Lung microvascular endothelial cell (primary cell): ENCODE measurements at regions not wholly inside any gene's neighbourhood (a gene's known extent, or its start where the extent isn't known, plus 50 kb on each side); places are given as distances from the start of the nearest gene placed in this dataset.
"Not testable (repeated sequence)": the region's sequence is repeated elsewhere in the genome, so short reads cannot be mapped to it uniquely, and the experiment has no call there.

Experiments used
- DNase-seq, 2 donors: peaks; one replicate each; pipeline versions ENCODE4 v3.0.0 to v3.0.0-alpha.2; 2010; ENCODE audit warnings: low read depth in 2 of 2

DNA sequence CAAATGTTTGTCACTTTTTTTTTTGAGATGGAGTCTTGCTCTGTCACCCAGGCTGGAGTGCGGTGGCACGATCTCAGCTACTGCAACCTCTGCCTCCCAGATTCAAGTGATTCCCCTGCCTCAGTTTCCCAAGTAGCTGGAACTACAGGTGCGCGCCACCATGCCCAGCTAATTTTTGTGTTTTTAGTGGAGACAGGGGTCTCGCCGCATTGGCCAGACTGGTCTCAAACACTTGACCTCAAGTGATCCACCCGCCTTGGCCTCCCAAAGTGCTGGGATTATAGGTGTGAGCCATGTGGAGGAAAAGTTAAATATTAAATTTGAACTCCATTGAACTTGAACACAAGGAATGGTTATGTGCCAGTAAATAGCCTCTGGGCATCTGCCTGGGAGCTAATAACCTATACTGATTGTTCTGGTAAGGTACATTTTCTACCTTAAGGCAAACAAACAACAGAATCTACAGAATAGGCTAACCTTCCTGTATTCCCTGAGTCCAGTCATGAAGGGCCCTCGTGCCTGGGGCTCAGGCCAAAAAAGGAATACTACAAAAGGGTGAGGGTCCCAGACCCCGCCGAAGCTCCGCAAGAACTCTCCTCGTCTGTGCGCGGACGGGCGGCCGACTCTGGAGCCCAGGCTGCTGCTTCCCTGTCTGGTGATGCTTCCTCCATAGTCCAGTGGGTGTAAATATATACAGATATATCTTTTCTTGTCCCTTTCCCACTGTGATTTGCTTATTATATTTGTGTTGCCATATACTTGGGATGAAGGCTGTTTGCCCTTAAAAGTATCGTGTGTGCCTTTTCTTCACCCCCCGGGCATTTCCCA lies 74.0 kb upstream of the EIF5 start:
- DNase-seq: no peak

DNA sequence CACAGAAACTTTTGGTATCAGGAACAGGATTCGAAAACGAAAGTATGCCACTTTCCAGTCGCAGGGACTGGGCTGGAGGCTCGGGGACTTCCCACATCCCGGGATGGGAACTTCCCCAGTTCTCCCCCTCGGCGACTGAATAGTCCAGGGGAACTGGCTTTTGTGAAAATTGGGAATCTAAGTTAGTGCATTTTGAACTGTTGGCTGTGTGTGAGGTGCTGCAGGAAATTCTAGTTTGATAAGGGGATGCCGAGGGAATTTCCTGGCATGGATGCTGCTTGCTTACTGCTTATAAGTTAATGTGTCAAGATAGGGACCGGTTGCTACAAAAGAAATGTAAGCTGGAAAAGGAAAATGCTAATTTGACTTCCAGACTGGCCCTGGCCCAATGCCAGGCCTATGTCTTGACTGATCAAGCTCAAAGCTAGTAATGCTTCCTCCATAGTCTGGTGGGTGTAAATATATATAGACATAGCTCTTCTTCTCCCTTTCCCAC lies 73.4 kb upstream of the EIF5 start:
- DNase-seq: peak; percentile 78 to 80

- no peak for DNase-seq
These were observed 66.7 kb upstream of the EIF5 start for GRCh38 chr14:103267226-103267910.

DNA sequence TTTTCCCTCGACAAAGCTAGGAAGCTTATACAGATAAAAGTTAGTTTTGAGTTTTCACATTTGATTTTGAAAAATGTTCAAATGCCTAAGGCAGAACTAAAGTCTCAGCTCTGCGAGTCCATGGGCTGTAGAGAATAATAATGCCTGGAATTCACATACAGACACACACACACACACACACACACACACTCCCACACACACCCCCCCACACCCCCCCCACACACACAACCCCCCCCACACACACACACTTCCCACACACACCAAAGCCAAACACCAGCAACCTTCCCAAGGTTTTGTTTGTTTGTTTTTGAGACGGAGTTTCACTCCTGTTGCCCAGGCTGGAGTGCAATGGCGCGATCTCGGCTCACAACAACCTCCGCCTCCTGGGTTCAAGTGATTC lies 62.8 kb upstream of the EIF5 start:
- DNase-seq: no peak

GRCh38 chr14:103273145-103273744 lies 60.8 kb upstream of the EIF5 start:
- DNase-seq: no peak

GRCh38 chr14:103273745-103274615 lies 60.1 kb upstream of the EIF5 start:
- DNase-seq: no peak

DNA sequence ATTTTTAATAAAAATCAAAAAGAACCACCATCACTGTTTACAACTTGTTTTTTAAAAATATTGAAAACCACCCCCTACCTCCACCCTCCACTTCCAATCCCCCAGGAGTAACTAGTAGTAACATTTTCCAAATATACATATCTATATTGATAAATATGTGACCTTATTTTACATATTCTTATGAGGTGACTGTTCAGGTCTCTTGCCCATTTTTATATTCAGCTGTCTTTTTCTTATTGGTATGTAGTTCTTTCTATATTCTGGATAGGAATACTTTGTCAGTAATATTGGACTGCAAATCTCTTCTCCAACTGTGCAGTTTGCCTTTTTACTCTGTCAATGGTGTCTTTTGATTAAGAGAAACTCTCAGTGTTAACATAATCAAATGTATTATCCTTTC lies 59.0 kb upstream of the EIF5 start:
- DNase-seq: no peak

DNA sequence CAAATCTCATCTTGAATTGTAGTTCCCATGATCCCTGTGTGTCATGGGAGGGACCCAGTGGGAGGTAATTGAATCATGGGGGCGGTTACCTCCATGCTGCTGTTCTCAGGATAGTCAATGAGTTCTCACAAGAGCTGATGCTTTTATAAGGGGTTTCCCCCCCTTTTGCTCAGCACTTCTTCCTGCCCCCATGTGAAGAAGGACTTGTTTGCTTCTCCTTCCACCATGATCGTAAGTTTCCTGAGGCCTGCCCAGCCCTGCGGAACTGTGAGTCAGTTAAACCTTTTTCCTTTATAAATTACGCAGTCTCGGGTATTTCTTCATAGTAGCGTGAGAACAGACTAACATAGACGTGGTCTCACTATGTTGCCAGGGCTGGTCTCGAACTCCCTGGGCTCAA lies 56.1 kb upstream of the EIF5 start:
- DNase-seq: no peak

GRCh38 chr14:103279142-103280025 lies 54.7 kb upstream of the EIF5 start:
- DNase-seq: peak in 1 of 2 donors; percentile 20

DNA sequence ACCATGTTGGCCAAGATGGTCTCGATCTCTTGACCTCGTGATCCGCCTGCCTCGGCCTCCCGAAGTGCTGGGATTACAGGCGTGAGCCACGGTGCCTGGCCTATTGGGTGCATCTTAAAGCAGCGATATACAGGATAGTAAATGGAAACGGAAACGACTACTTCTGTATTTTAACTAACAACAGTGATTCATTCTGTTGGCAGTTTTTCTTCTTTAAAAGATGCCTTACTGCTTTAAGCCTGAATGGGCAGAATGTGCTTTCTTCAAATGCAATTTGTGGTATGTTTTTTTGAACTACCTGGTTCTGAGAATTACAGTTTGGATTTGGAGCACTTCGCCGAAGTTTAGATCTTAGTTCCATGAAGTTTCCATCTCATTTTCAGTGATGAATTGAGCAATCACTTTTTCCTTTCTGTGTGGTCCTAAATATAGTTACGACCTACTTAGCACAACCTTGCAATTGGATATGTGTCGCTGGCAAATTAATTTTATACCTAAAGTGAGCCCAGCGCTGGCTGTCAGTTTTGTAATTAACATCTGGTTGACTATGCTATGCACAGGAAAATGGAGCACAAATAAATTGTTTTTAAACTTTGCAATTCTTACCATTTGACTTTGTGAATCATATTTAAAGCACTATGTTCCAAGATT lies 53.6 kb upstream of the EIF5 start:
- no peak for DNase-seq

- peak; percentile 49 to 60 for DNase-seq
These were observed 52.4 kb upstream of the EIF5 start for GRCh38 chr14:103281496-103282231.

- not testable (repeated sequence) for DNase-seq
These were observed 51.7 kb upstream of the EIF5 start for GRCh38 chr14:103282309-103282708.

DNA sequence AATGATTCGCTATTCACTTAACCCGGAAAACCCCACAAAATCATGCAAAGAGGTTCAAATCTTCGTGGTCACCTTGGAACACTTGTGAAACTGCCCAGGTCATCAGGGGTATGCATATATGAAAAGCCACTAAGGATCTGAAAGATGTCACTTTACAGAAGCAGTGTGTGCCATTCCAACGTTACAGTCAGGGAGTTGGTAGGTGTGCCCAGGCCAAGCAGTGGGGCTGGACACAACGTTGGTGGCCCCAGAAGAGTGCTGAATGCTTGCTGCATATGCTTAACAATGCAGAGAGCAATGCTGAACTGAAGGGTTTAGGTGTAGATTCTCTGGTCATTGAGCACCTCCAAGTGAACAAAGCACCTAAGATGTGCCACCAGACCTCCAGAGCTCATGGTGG lies 51.1 kb upstream of the EIF5 start:
- no peak for DNase-seq

DNA sequence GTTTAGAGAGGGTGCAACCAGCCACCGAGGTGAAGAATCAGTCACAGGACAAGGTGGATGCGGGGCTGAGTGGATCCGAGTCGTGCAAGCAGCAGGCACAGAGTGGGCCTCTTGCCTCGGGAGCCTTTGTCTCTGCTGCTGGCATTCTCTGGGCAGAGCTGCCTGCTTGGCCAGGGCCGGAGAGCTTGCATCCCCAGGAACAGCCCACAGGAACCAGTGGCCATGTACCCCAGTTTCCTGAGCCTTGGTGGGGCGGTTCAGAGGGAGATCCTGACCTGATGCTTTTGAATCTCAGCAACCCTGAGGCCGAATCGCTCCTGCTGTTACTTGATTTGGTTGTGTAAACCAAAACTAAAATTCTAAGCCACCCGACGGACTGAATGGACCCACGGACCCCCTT lies 50.1 kb upstream of the EIF5 start:
- no peak for DNase-seq
